ENCODE measurements at regions not wholly inside any gene's neighbourhood (a gene's known extent, or its start where the extent isn't known, plus 50 kb on each side); places are given as distances from the start of the nearest gene placed in this dataset.
"Not testable (repeated sequence)": the region's sequence is repeated elsewhere in the genome, so short reads cannot be mapped to it uniquely, and the experiment has no call there.

GRCh38 chr14:22282949-22283348, 306.1 kb downstream of the DAD1 start:
- WGBS, 2 donors: 81 to 88% methylated on average over 5 of the region's 5 CpGs
- no peaks in the 10 kb centered on the region for H3K4me1 ChIP-seq
- H3K9me3 ChIP-seq: no peaks in the 10 kb centered on the region
- intact Hi-C loops (cut with DNase I; ENCODE audit: low total_unique reads): no loop called here
- H3K36me3 ChIP-seq (ENCODE audit: low read depth, missing control alignments): no peaks in the 10 kb centered on the region
- TF ChIP-seq CTCF (IDR thresholded peaks at IDR 0.05) (no peak), POLR2A (IDR thresholded peaks at IDR 0.05) (no peak)
- no peak for DNase-seq
- H3K27ac ChIP-seq: no peak overlapping the region
- no peak overlapping the region for H3K4me3 ChIP-seq
- no peaks in the 10 kb centered on the region for H3K27me3 ChIP-seq

GRCh38 chr14:22282417-22282816, 306.6 kb downstream of the DAD1 start:
- intact Hi-C loops (cut with DNase I; ENCODE audit: low total_unique reads): no loop called here
- H3K36me3 ChIP-seq (ENCODE audit: low read depth, missing control alignments): no peaks in the 10 kb centered on the region
- H3K27ac ChIP-seq: no peak overlapping the region
- H3K27me3 ChIP-seq: no peaks in the 10 kb centered on the region
- WGBS, 2 donors: 69 to 73% methylated on average over 5 of the region's 5 CpGs
- H3K4me1 ChIP-seq: no peaks in the 10 kb centered on the region
- H3K9me3 ChIP-seq: no peaks in the 10 kb centered on the region
- DNase-seq: no peak
- TF ChIP-seq CTCF (IDR thresholded peaks at IDR 0.05) (no peak), POLR2A (IDR thresholded peaks at IDR 0.05) (no peak)
- no peak overlapping the region for H3K4me3 ChIP-seq

- H3K4me3 ChIP-seq; intact Hi-C loops (cut with DNase I; ENCODE audit: low total_unique reads): not testable (repeated sequence)
Measured at GRCh38 chr14:22281447-22281874, 307.6 kb downstream of the DAD1 start.

GRCh38 chr14:22280497-22281316, 308.3 kb downstream of the DAD1 start:
- Histone ChIP-seq H3K4me1 (no peaks in the 10 kb centered on the region), H3K9me3 (no peaks in the 10 kb centered on the region), H3K27me3 (no peaks in the 10 kb centered on the region), H3K4me3 (no peak overlapping the region), H3K36me3 (ENCODE audit: low read depth, missing control alignments) (no peaks in the 10 kb centered on the region), H3K27ac (no peak overlapping the region)
- TF ChIP-seq CTCF (IDR thresholded peaks at IDR 0.05): no peak
- TF ChIP-seq POLR2A (IDR thresholded peaks at IDR 0.05): no peak
- WGBS, 2 donors: 53 to 58% methylated on average over 5 of the region's 5 CpGs
- no peak for DNase-seq
- intact Hi-C loops (cut with DNase I; ENCODE audit: low total_unique reads): no loop called here

More at GRCh38 chr14:22281447-22281874, 307.6 kb downstream of the DAD1 start:
- H3K36me3 ChIP-seq (ENCODE audit: low read depth, missing control alignments); H3K9me3 ChIP-seq; H3K27ac ChIP-seq; H3K4me1 ChIP-seq; H3K27me3 ChIP-seq; DNase-seq: not testable (repeated sequence)
- 49 to 54% methylated on average over 7 of the region's 7 CpGs for WGBS, 2 donors

DNA sequence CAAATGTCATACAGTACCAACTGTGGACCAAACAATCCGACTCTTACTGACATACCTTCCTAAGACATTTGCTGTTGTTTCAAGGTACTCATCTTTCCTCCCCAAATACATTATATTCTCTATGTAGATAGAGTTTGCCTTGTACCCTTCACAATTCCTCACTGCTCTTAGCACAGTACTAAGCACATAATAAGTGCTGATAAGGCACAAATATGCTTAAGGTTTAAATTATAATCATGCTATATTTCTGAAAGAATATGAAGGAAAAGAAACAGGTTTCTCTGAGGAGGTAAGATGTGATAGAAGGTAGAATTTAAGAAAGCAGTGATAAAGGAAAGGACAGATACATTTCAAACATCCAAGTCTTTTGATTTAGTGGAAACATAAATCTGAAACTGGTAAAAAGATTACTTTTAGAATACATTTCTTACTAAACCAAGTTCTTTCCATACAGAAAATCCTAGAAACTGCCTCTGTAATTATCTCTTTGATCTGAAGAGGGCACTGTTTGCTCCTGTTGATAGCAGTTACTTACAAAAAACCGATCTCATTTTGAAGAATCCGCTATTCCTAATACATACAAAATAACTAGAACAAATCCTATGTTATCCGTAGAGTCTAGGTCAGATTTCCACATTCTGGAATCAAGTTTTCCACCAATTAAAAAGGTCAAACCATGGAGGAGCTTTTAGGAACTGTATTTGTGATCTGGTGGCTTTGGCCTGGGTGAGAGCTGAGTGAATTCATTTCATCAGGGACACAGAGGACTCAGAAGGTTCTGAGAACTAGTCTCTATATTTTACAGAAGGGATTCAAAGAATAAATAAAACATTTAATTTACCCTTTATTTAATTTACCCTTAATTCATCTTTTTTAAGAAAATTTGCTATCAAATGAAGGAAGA, 311.9 kb downstream of the DAD1 start:
- TF ChIP-seq CTCF (IDR thresholded peaks at IDR 0.05): peak in 2 of 3 experiments; percentile 7 to 49
- no peak for TF ChIP-seq POLR2A (IDR thresholded peaks at IDR 0.05)
- no peak overlapping the region for H3K27ac ChIP-seq
- no peaks in the 10 kb centered on the region for H3K36me3 ChIP-seq (ENCODE audit: low read depth, missing control alignments)
- H3K4me1 ChIP-seq: no peaks in the 10 kb centered on the region
- no peak for DNase-seq
- no peak overlapping the region for H3K4me3 ChIP-seq
- no peaks in the 10 kb centered on the region for H3K27me3 ChIP-seq
- WGBS, 2 donors: 70 to 76% methylated on average over 4 of the region's 4 CpGs
- intact Hi-C loops (cut with DNase I; ENCODE audit: low total_unique reads): no loop called here
- H3K9me3 ChIP-seq: no peaks in the 10 kb centered on the region
